ENCODE measurements at regions not wholly inside any gene's neighbourhood (a gene's known extent, or its start where the extent isn't known, plus 50 kb on each side); places are given as distances from the start of the nearest gene placed in this dataset.

- DNase-seq (ENCODE audit: low spot score): no peak
- intact Hi-C loops (cut with DNase I): no loop called here
Observed at GRCh38 chr2:7407906-7408680, 490.9 kb downstream of the RNF144A start.

- intact Hi-C loops (cut with DNase I): no loop called here
- DNase-seq (ENCODE audit: low spot score): no peak
Observed at GRCh38 chr2:7411691-7412090, 494.5 kb downstream of the RNF144A start.

- DNase-seq (ENCODE audit: low spot score): no peak
- intact Hi-C loops (cut with DNase I): no loop called here
Observed at GRCh38 chr2:7417845-7418742, 500.9 kb downstream of the RNF144A start.

DNA sequence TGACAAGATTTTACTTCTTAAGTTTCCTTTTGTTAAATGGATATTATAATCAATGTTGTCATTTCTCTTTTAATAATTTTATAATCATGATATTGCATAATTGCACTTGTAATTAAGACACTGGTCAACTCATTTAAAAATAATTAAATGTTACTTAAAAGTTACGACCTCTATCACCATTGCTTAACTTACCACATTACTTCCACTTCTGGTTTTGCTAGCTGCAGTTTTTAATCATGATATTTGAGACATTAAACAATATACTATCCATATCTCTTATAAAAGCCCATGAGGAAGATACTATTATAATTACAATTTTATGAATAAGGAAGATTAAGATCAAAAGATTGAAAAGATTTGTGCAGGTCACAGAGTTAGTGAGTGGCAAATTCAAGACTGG is 502.0 kb downstream of the RNF144A start:
- intact Hi-C loops (cut with DNase I): no loop called here

DNA sequence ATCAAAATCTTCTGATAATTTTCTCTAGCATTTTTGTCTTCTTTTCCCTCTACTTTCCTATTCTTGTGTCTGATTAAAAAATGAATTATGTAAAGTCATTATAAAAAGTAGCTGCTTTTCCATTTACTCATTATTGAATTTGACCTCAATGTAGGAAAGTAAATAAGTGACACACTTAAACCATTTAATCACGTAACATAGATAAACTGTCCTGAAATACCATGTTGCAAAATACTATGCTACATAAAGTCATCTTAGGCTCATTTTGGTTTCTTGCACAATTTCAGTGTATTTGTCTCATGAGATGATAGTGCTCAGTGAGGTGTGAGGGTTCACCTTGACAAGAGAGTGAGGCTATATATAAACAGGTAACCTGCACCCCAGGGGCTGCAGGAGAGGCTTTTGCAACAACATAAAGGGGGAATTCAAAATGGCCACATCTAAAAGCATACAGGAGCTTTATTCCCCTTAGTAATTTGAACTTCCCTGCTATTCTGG is 502.7 kb downstream of the RNF144A start:
- intact Hi-C loops (cut with DNase I): no loop called here
- no peak for DNase-seq (ENCODE audit: low spot score)

More for the DNA sequence above, 502.0 kb downstream of the RNF144A start:
- no peak for DNase-seq (ENCODE audit: low spot score)

GRCh38 chr2:7420530-7420929 is 503.3 kb downstream of the RNF144A start:
- DNase-seq (ENCODE audit: low spot score): no peak
- intact Hi-C loops (cut with DNase I): no loop called here

DNA sequence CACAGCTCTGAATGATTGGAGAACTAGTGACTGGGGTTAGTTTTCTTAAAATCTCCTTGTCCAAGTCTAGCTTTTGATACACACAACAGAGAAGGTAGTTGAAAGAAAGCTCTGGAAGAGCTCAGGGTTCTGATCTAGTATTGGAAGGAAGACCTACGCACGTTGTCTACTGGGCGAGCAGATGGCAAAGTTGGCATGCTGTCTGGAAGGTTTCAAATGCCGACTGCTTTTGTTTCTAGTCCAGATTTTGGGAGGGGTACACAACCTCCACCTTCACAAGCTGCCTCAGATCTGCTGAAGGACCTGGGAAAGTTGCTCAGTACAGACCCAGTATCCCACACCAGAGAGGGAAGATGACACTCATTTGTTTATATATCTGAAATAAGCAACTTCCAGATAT is 507.3 kb downstream of the RNF144A start:
- intact Hi-C loops (cut with DNase I): no loop called here
- DNase-seq (ENCODE audit: low spot score): no peak

DNA sequence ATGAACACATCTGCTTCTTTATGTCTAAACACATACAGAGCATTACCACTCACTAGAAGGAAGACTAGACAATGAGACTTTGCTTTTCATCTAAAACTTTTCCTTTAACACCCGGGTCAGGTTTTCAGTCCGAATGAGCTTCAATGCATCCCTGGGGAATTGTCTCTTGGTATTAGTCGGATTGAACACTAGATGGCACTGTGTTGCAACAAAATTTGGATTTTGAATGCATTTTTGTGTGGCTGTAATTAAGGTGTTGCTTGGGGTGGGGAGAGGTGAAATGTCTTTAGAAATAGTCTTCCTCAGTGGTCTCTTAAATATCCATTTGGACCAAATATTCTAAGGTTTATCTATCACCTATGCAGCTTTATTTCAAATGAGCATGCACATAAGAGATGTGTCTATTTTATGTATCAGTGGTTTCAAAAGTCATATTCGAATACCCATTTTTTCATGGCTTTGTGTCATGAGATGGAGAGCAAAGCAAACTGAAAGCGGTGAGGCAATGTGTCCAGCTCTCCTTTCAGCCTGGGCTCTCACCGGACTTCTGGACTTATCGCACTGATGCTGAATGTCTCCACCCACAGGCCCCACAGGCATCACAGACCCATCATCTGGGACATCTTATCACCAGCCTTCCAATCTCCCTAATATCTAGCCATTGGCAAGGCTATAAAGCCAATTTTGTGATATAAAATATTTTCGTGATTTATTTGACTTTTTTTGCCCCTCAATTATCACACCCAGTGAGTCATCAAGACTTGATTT is 510.3 kb downstream of the RNF144A start:
- intact Hi-C loops (cut with DNase I): loop anchor here (1.0 kb wide), 1 partner anchor 1258 kb away; no protein-coding TSS in a partner anchor
- no peak for DNase-seq (ENCODE audit: low spot score)

GRCh38 chr2:7428454-7429204 is 511.4 kb downstream of the RNF144A start:
- intact Hi-C loops (cut with DNase I): no loop called here
- no peak for DNase-seq (ENCODE audit: low spot score)

DNA sequence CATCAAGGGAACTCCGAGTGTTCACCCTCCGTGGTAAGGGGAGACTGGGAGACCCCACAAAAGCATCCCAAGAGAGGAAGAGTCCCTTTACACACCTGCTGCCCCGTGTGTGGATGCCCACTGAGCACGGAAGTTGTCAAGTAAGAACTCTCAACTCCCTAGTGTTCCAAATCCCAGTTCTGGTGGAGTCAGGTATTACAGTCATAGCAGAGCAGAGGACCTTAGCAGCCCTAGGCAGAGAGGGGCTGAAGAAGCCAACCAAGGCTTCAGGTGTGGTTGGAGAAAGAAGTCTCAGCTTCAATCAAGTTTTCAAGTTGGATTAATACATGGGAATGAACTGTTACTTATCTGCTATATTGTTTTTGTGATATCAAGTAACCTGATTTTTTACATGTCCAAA is 512.5 kb downstream of the RNF144A start:
- no peak for DNase-seq (ENCODE audit: low spot score)
- intact Hi-C loops (cut with DNase I): no loop called here

GRCh38 chr2:7430421-7430868 is 513.2 kb downstream of the RNF144A start:
- intact Hi-C loops (cut with DNase I): no loop called here
- DNase-seq (ENCODE audit: low spot score): no peak

- intact Hi-C loops (cut with DNase I): no loop called here
- DNase-seq (ENCODE audit: low spot score): peak; percentile 89
Observed at GRCh38 chr2:7430869-7431641, 513.8 kb downstream of the RNF144A start.

GRCh38 chr2:7432436-7432835 is 515.2 kb downstream of the RNF144A start:
- no peak for DNase-seq (ENCODE audit: low spot score)
- intact Hi-C loops (cut with DNase I): no loop called here

DNA sequence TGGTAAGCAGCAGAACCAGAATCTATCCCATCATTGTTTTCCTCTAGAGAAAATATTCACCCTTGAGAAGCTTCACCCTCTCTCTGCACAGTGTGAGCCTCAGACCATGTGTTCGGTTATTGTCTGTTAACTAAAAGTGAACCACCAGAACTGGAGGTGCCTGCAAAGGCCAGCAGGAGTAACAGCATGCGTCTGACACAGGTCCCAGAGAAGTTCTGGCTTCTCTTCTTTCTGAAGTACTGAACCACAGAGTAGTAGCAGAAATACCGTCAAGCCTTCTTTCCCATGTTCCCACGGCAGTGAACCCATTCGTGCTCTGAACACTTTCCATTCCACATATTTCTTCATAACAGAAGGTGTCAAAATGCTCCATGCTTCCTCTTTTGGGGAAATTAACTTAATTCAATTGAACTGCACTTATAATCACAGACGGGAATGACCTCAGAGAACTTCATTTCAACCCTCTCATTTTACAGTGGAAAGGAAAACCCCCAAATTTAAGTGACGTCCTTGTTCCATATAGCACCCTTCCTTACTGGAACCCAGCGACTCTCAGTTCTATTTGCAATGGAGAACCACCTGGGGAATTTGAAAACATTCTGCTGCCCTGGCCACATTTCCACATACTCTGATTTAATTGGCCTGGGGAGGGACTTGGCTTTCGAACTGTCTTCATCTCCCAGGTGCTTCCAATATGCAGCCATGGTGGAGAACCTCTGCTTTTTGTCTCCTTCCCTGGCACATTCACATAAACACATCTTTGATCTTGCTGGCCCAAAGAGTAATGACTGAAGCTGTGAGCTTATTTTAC is 519.1 kb downstream of the RNF144A start:
- DNase-seq (ENCODE audit: low spot score): no peak
- intact Hi-C loops (cut with DNase I): no loop called here

DNA sequence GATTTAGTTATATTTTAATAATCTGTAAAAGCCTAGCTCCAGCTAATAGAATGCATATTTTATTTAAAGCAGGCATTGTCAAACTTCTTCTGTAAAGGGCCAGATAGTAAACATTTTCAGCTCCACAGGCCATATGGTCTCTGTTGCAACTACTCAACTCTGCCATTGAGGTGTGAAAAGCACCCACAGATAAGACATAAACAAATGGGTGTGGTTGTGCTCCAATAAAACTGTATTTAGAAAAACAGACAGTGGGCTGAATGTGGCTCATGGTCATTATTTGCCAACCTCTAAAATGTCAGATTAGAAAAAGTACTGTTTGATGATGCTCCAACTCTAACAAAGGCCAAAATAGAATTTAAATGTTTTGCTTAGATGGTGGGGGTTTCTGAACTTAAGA is 519.9 kb downstream of the RNF144A start:
- intact Hi-C loops (cut with DNase I): no loop called here

DNA sequence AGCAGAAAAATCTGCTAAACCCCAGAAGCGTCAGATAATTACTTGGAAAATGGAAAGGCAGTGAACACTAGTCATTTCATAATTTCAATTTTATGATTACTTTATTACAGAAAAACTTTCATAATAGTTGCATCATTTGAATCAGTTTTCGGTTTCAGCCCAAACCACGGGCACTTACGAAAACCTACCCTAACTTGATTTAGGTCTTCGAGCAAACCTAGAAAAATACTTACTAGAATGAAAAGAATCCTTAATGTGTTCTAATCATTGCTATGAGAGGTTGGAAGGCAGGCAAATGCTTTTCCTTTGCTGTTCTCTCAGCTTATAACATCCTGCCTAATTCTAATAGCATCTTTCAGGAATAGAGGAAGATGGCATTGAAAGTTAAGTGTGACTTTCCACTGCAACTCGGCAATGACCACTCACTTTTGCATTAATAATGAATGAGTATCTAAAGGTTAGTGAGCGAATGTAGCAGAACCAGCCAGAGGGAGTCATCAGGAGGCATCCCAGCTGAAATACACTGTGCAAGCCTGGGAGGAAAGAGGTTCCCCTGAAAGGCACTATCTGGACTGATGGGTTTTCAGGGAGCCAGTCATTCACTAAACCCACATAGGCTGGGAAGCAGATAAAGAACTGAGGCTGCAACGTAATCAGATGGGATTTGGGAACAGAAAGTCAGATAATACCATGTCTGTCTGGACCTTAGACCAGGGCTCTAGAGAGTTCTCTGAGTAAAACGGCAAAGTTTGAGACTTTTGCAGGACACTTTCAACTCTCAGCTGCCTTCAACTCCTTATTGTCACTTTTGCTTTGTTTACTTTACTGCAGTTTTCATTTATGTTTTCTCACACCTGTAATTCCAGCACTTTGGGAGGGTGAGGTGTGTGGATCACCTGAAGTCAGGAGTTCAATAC is 520.8 kb downstream of the RNF144A start:
- no peak for DNase-seq (ENCODE audit: low spot score)
- intact Hi-C loops (cut with DNase I): no loop called here

More for the DNA sequence above, 519.9 kb downstream of the RNF144A start:
- no peak for DNase-seq (ENCODE audit: low spot score)

Data from cardiac septum (tissue), 1 donor.